ENCODE measurements at regions not wholly inside any gene's neighbourhood (a gene's known extent, or its start where the extent isn't known, plus 50 kb on each side); places are given as distances from the start of the nearest gene placed in this dataset.

- no peak for FAIRE-seq
- no TSS peak for BruUV-seq (replicated peaks)
Observed at GRCh38 chr3:16667633-16668032, 62.4 kb upstream of the DAZL start.

More at GRCh38 chr3:16667633-16668032, 62.4 kb upstream of the DAZL start:
- H3K27ac ChIP-seq (ENCODE audit: insufficient read depth, low read depth, low read length), result no peak overlapping the region
- no peaks in the 10 kb centered on the region for H4K20me1 ChIP-seq (replicated peaks; ENCODE audit: control insufficient read depth, extremely low read depth, insufficient read depth, low read length)
- H3K27me3 ChIP-seq (ENCODE audit: control insufficient read depth in 2 of 2, insufficient read depth in 2 of 2, low read length in 2 of 2), result peaks cover 0 to 2% of the 10 kb centered on the region in 2 experiments
- no peak overlapping the region for H3K4me3 ChIP-seq (replicated peaks in 1 of 3; ENCODE audit: insufficient read depth in 1 of 3, low read depth in 1 of 3, low read length in 3 of 3)
- no peak overlapping the region for H3K4me2 ChIP-seq (ENCODE audit: insufficient read depth, low read length)
- H3K9me3 ChIP-seq (replicated peaks; ENCODE audit: control insufficient read depth, insufficient read depth, low read length), result no peaks in the 10 kb centered on the region
- H3K79me2 ChIP-seq (ENCODE audit: control insufficient read depth, insufficient read depth, low read length), result no peaks in the 10 kb centered on the region
- ChIA-PET POLR2A (no interaction called here), CTCF (no interaction called here)
- intact Hi-C loops (cut with micrococcal nuclease), result no loop called here
- no peak overlapping the region for H3K9ac ChIP-seq (replicated peaks; ENCODE audit: extremely low read depth, insufficient read depth, low read length)
- H2AFZ ChIP-seq (ENCODE audit: low read depth, low read length), result no peak overlapping the region
- no peaks in the 10 kb centered on the region for H3K4me1 ChIP-seq (ENCODE audit: control insufficient read depth, extremely low read depth, insufficient read depth, low read length)
- no peak for DNase-seq (ENCODE audit: low read depth, low spot score)
- dilution Hi-C loops (cut with MboI; ENCODE audit: extremely low pct_ligation_motif_present, low sequenced_read_pairs), result no loop called here
- TF ChIP-seq JUN (IDR thresholded peaks at IDR 0.05; ENCODE audit: borderline replicate concordance, insufficient read depth, insufficient read length, low read depth) (no peak), GATA2 (IDR thresholded peaks at IDR 0.05; ENCODE audit: insufficient read depth, insufficient read length, low read depth, low read length) (no peak), MYC (IDR thresholded peaks at IDR 0.05; ENCODE audit: low read depth, low read length) (no peak), FOS (IDR thresholded peaks at IDR 0.05; ENCODE audit: borderline replicate concordance, insufficient read depth, low read length) (no peak), POLR2A (IDR thresholded peaks at IDR 0.05; ENCODE audit: low read depth, low read length) (no peak), POLR2AphosphoS5 (IDR thresholded peaks at IDR 0.05; ENCODE audit: insufficient read depth, low read depth, low read length) (no peak), EZH2 (IDR thresholded peaks at IDR 0.05; ENCODE audit: borderline replicate concordance, low read depth, low read length, severe bottlenecking) (no peak)
- TF ChIP-seq, protein P1, sequence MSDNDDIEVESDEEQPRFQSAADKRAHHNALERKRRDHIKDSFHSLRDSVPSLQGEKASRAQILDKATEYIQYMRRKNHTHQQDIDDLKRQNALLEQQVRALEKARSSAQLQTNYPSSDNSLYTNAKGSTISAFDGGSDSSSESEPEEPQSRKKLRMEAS (IDR thresholded peaks at IDR 0.05; ENCODE audit: insufficient read depth, insufficient read length), result no peak
- TF ChIP-seq, protein P2, sequence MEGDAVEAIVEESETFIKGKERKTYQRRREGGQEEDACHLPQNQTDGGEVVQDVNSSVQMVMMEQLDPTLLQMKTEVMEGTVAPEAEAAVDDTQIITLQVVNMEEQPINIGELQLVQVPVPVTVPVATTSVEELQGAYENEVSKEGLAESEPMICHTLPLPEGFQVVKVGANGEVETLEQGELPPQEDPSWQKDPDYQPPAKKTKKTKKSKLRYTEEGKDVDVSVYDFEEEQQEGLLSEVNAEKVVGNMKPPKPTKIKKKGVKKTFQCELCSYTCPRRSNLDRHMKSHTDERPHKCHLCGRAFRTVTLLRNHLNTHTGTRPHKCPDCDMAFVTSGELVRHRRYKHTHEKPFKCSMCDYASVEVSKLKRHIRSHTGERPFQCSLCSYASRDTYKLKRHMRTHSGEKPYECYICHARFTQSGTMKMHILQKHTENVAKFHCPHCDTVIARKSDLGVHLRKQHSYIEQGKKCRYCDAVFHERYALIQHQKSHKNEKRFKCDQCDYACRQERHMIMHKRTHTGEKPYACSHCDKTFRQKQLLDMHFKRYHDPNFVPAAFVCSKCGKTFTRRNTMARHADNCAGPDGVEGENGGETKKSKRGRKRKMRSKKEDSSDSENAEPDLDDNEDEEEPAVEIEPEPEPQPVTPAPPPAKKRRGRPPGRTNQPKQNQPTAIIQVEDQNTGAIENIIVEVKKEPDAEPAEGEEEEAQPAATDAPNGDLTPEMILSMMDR (IDR thresholded peaks at IDR 0.05; ENCODE audit: extremely low read depth in 1 of 2, insufficient read depth in 1 of 2, low read depth in 1 of 2, low read length in 2 of 2), result no peak
- no peaks in the 10 kb centered on the region for H3K9me1 ChIP-seq (replicated peaks; ENCODE audit: control insufficient read depth, extremely low read depth, insufficient read depth, low read length)
- H3K36me3 ChIP-seq (ENCODE audit: control insufficient read depth in 2 of 2, extremely low read depth in 1 of 2, insufficient read depth in 2 of 2, low read length in 2 of 2), result no peaks in the 10 kb centered on the region

All from endothelial cell of umbilical vein (primary cell).